ENCODE measurements at regions not wholly inside any gene's neighbourhood (a gene's known extent, or its start where the extent isn't known, plus 50 kb on each side); places are given as distances from the start of the nearest gene placed in this dataset.

GRCh38 chr6:78089531-78089930 lies 436.7 kb downstream of the MEI4 start:
- Histone ChIP-seq H3K9ac (ENCODE audit: low read length) (no peak overlapping the region), H3K4me3 (replicated peaks in 1 of 2; ENCODE audit: low read depth in 1 of 2, low read length in 2 of 2) (no peak overlapping the region), H3K79me2 (ENCODE audit: insufficient read depth, low read length) (no peaks in the 10 kb centered on the region), H3K9me3 (ENCODE audit: control insufficient read depth in 1 of 2, insufficient read depth in 1 of 2, low read depth in 1 of 2, low read length in 2 of 2) (no peaks in the 10 kb centered on the region), H3K27ac (ENCODE audit: low read depth, low read length) (no peak overlapping the region), H2AFZ (ENCODE audit: low read depth, low read length, poor library complexity, severe bottlenecking) (no peak overlapping the region), H3K9me2 (ENCODE audit: insufficient read depth) (no peaks in the 10 kb centered on the region), H3K27me3 (ENCODE audit: insufficient read depth, low read length) (no peaks in the 10 kb centered on the region), H3K4me2 (ENCODE audit: low read length) (no peak overlapping the region), H3K36me3 (ENCODE audit: control insufficient read depth in 1 of 2, insufficient read depth in 2 of 2, low read length in 2 of 2) (no peaks in the 10 kb centered on the region), H3K4me1 (ENCODE audit: control insufficient read depth in 1 of 2, insufficient read depth in 2 of 2, low read length in 2 of 2) (no peaks in the 10 kb centered on the region), H4K20me1 (ENCODE audit: insufficient read depth) (no peaks in the 10 kb centered on the region)
- ChIA-PET POLR2A (no interaction called here), CTCF (no interaction called here), RAD21 (ENCODE audit: low non-redundant PET in 1 of 2, low total read pairs in 2 of 2, uncharacterized antibody in 2 of 2, unreplicated experiment in 2 of 2) (no interaction called here)
- no peak for ATAC-seq
- DNase-seq (ENCODE audit: low read depth, low spot score), result no peak
- intact Hi-C loops (cut with micrococcal nuclease), result no loop called here
- no TSS peak for BruUV-seq (replicated peaks)
- TF ChIP-seq EZH2 (IDR thresholded peaks at IDR 0.05), result no peak
- TF ChIP-seq CBX3 (IDR thresholded peaks at IDR 0.05; ENCODE audit: low read depth), result no peak
- no peak for TF ChIP-seq CEBPB (IDR thresholded peaks at IDR 0.05; ENCODE audit: low read depth)
- no peak for TF ChIP-seq TCF7L2 (IDR thresholded peaks at IDR 0.05; ENCODE audit: borderline replicate concordance, extremely low read depth, insufficient read depth, insufficient read length)
- no peak for TF ChIP-seq YY1 (IDR thresholded peaks at IDR 0.05; ENCODE audit: extremely low read depth, insufficient replicate concordance, low read depth, low read length)
- TF ChIP-seq SRF (IDR thresholded peaks at IDR 0.05; ENCODE audit: low read depth), result no peak
- no peak for TF ChIP-seq RAD21 (IDR thresholded peaks at IDR 0.05; ENCODE audit: low read depth)
- TF ChIP-seq SIN3A (IDR thresholded peaks at IDR 0.05; ENCODE audit: low read depth), result no peak
- TF ChIP-seq ZFX (IDR thresholded peaks at IDR 0.05), result no peak

- Histone ChIP-seq H3K4me1 (ENCODE audit: control insufficient read depth in 1 of 2, insufficient read depth in 2 of 2, low read length in 2 of 2) (no peaks in the 10 kb centered on the region), H3K9me3 (ENCODE audit: control insufficient read depth in 1 of 2, insufficient read depth in 1 of 2, low read depth in 1 of 2, low read length in 2 of 2) (no peaks in the 10 kb centered on the region), H3K27ac (ENCODE audit: low read depth, low read length) (no peak overlapping the region), H3K9me2 (ENCODE audit: insufficient read depth) (no peaks in the 10 kb centered on the region), H3K79me2 (ENCODE audit: insufficient read depth, low read length) (no peaks in the 10 kb centered on the region), H3K36me3 (ENCODE audit: control insufficient read depth in 1 of 2, insufficient read depth in 2 of 2, low read length in 2 of 2) (no peaks in the 10 kb centered on the region), H3K4me3 (replicated peaks in 1 of 2; ENCODE audit: low read depth in 1 of 2, low read length in 2 of 2) (no peak overlapping the region), H2AFZ (ENCODE audit: low read depth, low read length, poor library complexity, severe bottlenecking) (no peak overlapping the region), H3K9ac (ENCODE audit: low read length) (no peak overlapping the region), H3K27me3 (ENCODE audit: insufficient read depth, low read length) (no peaks in the 10 kb centered on the region), H4K20me1 (ENCODE audit: insufficient read depth) (no peaks in the 10 kb centered on the region; the same call in 1 of the 2 replicates), H3K4me2 (ENCODE audit: low read length) (no peak overlapping the region)
- CTCF ChIA-PET, result no interaction called here
- no peak for DNase-seq (ENCODE audit: low read depth, low spot score)
- POLR2A ChIA-PET, result no interaction called here
- TF ChIP-seq ATF3 (IDR thresholded peaks at IDR 0.05) (no peak), ZBTB33 (IDR thresholded peaks at IDR 0.05; ENCODE audit: extremely low read depth, insufficient replicate concordance, low read length) (no peak), POLR2A (IDR thresholded peaks at IDR 0.05; ENCODE audit: borderline replicate concordance, extremely low read depth, insufficient read depth, insufficient read length) (no peak), EZH2phosphoT487 (IDR thresholded peaks at IDR 0.05; ENCODE audit: borderline replicate concordance) (no peak)
- intact Hi-C loops (cut with micrococcal nuclease), result no loop called here
- RAD21 ChIA-PET (ENCODE audit: low non-redundant PET in 1 of 2, low total read pairs in 2 of 2, uncharacterized antibody in 2 of 2, unreplicated experiment in 2 of 2), result no interaction called here
- ATAC-seq, result no peak
- BruUV-seq (replicated peaks), result no TSS peak
These were observed 441.1 kb downstream of the MEI4 start for GRCh38 chr6:78093906-78094305.
